Central memory CD4-positive, alpha-beta T cell (primary cell): ENCODE measurements at regions not wholly inside any gene's neighbourhood (a gene's known extent, or its start where the extent isn't known, plus 50 kb on each side); places are given as distances from the start of the nearest gene placed in this dataset.

Experiments
- DNase-seq: peaks from one replicate; pipeline ENCODE4 v3.0.0; 2022

DNA sequence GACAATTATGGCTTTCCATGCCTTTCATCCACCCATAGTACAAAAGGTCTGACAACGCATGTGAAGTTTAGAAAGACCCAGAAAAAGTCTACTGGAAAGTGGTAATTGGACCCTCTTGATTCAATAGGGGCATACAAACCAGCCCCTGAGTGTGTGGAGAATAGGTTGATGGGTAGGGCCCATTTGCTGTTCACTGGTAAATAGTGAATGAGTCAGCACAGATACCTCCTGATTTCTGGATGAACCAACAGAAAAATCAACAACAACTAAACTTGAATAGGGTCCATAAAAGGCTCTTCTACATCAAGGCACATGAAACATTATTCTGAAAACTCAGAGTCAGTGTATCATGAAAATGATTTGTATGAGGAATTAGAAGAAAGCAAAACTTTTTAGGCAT is 235.4 kb upstream of the SLC35B3 start:
- no peak for DNase-seq

GRCh38 chr6:8664700-8665099 is 229.4 kb upstream of the SLC35B3 start:
- no peak for DNase-seq

DNA sequence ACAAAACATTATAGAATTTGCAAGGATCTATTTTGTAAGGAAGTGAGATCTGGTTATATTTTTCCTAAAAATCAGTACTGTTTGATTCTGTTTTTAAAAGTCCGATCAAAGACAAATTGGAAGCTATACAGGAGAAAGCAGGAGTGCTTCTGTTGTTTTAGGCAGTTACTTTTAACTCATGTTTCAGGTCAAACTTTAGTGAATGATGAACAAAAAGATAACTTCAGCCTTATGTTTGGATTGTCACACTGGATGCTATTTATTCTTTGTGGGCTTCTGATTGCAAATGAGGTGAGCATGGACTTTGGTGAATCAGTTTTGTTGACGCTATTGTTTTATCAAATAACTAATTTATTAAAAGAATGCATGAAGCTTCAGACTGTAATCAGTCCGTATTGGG is 228.7 kb upstream of the SLC35B3 start:
- DNase-seq, result no peak

GRCh38 chr6:8659404-8660189 is 224.3 kb upstream of the SLC35B3 start:
- DNase-seq, result no peak

GRCh38 chr6:8658416-8658815 is 223.1 kb upstream of the SLC35B3 start:
- no peak for DNase-seq

DNA sequence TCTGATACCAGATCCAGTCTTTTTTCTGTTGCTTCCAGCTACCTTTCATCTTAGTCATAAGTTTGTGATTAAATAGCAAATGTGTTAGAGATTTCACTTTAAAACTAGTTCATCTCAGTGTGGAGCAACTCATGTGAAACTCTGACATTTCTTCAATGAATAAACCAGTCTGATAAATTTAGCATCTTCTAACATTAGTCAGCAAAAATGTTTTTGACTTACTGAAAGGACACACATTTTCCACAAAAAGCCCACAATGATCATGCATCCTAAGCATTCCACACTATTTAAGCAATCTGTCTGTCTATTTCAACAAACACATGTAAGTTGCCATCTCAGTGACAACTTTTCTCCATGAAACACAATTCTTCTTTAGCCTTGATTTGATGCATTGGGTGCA is 222.2 kb upstream of the SLC35B3 start:
- DNase-seq, result no peak

DNA sequence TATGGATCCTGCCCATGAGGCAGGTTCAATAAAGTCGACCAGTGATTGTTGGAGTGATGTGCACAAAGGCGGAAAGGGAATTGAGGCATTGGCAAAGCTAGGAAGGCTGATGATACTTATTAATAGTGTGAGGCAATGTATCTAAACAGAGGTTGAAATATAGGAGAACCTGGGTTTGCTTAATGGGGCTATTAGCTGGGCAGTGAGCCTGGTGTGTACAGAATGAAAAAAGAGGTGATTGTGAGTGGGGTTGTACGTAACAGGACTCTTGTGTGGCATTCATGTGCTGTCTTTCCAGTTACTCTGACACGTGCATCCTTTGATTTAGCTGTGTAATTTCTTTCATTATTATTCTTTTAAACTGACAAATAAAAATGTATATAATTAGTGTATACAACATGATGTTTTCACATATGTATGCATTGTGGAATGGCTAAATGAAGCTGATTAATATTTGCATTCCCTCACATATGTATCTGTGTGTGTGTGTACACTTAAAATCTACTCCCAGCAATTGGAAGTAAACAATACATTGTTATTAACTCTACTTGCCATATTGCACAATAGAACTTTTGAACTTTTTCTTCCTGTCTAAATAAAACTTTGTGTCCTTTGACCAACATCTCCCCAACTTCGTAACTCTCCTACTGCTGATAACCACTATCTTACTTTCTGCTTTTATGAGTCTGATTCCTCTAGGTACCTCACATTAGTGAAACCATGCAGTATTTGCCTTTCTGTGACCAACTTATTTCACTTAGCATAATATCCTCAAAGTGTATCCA is 220.5 kb upstream of the SLC35B3 start:
- no peak for DNase-seq

DNA sequence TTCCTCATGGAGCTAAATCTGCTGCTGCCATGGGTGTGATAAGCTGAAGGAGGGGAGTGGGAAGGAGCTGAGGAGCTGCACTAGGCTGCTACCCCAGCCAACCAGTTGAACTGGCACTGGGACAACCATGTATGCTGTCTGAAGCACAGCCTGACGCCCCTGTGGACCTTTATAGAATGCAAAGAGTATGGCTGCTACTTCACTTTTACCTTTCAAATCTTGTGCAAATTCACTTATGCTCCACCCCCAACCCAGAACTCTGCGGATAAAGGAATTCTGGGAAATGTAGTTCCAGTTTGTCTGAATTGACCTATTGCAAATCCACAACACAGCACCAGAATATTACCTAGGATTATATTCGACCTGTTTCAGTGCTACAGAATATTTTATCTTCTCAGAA is 217.4 kb upstream of the SLC35B3 start:
- no peak for DNase-seq

DNA sequence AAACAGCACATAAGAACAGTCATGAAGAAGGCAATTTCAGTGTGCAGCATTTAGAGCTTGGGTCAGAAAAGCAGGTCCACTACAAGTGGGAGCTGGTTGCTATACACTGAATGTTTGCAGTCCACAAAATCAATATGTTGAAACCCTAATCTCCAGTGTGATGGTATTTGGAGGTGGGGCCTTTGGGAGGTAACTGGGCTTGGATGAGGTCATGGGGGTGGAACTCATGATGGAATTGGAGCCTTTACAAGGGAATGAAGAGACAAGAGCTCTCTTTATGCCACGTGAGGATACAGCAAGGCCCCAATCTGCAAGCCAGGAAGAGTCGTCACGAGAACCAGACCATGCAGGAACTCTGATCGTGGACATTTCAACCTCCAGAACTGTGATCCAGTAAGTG is 216.7 kb upstream of the SLC35B3 start:
- no peak for DNase-seq

GRCh38 chr6:8645212-8645611 is 209.9 kb upstream of the SLC35B3 start:
- DNase-seq, result no peak

DNA sequence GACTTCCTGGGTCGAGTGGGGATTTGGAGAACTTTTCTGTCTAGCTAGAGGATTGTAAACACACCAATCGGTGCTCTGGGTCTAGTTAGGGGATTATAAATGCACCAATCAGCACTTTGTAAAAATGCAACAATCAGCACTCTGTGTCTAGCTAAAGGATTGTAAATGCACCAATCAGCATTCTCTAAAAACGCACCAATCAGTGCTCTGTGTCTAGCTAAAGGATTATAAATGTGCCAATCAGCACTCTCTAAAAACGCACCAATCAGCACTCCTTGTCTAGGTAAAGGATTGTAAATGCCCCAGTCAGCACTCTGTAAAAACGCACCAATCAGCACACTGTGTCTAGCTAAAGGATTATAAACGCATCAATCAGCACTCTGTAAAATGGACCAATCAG is 209.0 kb upstream of the SLC35B3 start:
- no peak for DNase-seq

GRCh38 chr6:8642854-8643253 is 207.5 kb upstream of the SLC35B3 start:
- no peak for DNase-seq

- DNase-seq, result no peak
These were observed 206.8 kb upstream of the SLC35B3 start for GRCh38 chr6:8642131-8642530.

DNA sequence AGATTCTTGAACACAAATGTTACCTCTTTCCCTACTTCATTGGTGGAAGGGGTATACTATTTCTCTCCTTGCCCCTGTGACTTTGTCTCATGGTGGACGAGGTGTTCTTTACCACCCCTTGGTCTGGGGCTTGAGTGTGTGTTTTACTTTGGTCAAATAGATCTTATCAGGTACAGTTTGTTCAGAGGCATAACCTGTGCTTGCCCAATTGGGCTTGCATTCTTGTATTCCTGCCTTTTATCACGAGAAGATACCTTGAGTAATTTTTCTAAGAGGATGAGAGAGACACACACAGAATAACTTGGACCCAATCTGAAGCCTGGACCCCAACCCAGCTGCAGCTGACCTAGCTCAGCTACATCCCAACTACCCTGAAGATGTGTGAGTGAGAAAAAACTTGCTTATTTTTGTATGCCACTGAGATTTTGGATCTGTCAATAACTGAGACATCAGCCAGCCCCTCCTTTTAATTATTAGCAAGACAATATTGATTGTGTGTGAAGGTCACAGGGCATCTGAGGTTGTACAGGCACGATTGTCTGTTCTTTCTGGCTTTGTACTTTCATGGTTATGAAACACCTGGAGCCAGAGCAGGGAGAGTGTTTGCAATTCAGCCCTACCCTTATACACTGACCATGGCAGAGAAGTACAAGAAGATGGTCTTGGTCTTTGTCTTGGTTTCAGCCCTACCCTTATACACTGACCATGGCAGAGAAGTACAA is 204.7 kb upstream of the SLC35B3 start:
- DNase-seq, result no peak

DNA sequence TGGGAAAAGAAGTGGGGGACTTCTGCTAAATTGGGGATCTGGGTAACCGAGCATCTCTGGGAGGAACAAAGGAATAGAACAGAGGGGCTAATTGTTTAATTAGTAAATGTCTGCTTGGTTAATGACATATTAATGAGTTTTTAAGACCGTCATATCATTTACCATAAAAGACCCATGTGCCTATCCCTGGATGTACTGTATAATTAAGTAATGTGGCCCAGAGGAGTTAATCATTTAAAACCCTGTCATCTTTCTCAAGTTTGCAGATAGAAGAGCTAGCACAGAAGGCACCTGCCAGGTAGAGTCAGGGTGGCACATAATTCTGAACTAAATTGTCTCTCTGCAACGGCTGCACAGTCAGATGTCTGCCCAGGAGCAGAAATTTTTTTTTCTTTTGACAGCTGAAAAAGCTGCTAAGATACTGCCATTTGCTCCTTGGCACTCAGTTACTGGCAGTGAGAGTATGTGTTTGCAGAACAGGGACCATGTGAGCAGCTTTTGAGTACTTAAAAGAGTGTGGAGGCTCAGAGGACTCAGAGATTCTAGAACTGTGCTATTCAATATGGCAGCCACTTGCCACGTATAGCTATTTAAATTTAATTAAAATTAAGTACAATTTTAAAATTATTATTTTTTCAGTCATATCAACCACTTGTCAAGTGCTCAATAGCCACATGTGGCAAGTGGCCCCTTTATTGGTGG is 202.7 kb upstream of the SLC35B3 start:
- DNase-seq, result no peak

DNA sequence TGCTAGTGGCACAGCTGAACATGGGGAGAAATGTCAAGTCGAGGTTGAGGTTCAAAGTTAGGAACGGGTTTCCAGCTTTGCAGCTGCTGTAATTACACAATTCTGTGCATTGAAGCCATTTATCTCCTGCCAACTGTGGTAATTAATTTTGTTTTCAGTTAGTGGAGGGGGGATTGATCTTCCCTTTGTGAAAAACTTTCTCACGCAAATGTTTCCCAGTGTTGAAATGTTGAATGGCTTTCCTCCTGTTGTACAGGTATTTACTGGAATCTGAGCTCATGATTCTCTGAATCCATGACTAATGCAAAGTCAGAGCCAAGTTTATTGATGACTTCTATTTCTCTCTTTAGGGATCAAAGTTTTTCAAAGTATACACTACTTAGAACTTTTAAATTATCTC is 198.4 kb upstream of the SLC35B3 start:
- DNase-seq, result no peak

GRCh38 chr6:8628736-8629135 is 193.4 kb upstream of the SLC35B3 start:
- DNase-seq, result no peak

GRCh38 chr6:8628063-8628462 is 192.7 kb upstream of the SLC35B3 start:
- DNase-seq, result no peak

- no peak for DNase-seq
These were observed 191.9 kb upstream of the SLC35B3 start for GRCh38 chr6:8627085-8627861.

DNA sequence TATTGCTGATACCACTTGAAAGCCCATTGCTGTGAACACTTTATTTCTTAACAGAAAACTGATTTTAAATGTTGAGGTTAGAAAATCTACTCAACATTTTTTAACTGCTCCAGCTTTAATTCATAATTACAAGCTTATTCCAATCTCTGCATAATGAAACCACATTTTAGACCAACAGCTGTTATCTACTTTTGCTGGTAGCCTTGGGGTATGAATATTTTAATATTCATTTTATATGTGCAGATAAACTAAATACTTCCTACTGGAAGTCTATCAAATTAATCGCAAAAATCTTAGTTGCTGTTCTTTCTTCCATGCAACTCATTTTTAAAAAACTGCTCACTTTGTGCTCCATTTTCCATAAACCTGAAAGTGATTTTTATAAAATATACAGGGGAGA is 189.3 kb upstream of the SLC35B3 start:
- no peak for DNase-seq

DNA sequence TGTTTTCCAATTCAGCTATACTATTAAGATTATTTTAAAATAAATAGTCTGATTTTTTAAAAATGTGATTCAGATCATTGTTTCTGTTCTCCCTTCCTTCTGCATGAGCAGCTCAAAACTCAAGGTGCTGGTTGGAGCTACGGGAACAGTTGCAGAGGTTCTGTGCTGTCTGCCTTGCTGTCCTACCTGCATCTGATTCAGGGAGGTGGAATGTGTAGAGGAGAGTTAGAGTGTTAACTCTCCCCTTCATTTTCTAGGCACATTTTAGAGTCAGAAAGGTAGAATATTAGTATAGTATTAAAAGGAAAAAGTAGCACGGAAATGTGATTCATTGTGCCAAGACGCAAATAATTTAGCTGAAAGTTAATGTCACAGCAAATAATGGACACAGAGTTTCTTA is 188.1 kb upstream of the SLC35B3 start:
- DNase-seq, result no peak

GRCh38 chr6:8619853-8620252 is 184.5 kb upstream of the SLC35B3 start:
- DNase-seq, result no peak
